ENCODE measurements at regions not wholly inside any gene's neighbourhood (a gene's known extent, or its start where the extent isn't known, plus 50 kb on each side); places are given as distances from the start of the nearest gene placed in this dataset.

DNA sequence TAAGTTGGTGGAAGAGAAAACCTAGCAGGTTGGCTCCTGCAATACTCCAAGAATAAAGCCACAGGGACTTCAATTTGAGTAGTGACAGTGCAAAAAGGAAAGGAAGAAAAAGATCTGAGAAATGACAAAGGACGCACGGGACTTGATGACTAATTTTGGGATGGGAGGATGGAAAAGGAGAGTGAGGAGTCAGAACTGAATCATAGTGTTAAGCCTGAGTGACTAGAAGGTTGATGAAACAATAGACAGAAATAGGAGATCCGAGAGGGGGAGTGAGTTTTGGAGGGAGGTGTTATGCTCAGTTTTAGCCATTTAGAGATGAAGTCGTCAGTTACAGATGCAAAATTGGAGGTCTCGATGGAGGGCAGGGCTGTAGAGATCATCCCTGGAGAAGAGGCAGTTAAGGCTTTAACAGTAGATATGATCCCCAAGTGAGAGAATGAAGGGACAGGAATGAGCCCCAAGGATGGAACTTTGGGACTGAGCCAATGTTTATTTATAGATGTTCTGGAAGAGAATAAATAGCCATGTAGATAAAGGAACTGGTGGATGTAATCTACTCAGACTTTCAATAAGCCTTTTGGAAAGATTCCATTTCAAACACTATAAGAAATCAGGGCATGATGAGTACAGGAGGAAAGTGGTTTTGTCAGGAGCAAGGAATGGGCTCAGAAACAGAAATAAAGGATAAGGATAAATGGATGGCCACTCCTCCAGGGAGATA, 108.9 kb upstream of the NCAM1 start:
- DNase-seq (ENCODE audit: low spot score): no peak

DNA sequence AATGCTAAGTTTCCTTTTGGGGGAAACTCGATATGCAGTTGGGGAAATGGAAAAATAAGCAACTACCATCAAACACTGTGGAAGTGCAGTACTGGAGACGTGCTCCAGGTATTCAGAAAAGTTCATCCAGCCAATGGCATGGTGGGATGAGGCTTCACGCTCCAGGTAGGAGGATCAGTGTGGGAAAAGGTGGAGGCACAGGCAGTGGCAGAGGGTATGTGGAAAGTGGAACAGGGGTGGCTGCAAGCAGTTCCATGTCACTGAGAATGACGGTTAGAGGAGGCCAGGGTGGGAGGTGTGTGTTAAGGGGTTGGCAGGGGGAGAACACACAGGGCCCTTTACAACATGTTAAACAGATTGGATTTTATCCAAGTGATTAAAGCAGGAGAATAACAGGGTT, 105.1 kb upstream of the NCAM1 start:
- DNase-seq (ENCODE audit: low spot score): no peak

DNA sequence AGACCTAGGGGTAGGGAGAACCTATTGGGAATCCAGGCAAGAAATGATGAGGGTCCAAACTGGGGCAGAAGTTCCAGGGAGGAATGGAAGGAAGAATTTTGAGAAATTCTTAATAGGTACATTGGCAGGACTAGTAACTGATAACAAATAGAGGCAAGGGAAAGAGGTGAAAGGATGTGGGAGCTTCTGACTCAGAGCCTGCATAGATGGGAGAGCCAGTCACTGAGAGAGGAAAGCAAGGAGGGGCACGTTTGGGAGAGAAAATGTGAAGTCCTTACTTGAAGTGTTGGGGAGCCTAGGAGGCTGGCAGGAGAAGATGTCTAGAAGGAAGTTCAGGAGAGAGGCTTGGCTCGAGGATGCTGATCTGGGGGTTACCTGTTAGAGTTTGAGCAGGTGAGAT, 104.6 kb upstream of the NCAM1 start:
- DNase-seq (ENCODE audit: low spot score): no peak

DNA sequence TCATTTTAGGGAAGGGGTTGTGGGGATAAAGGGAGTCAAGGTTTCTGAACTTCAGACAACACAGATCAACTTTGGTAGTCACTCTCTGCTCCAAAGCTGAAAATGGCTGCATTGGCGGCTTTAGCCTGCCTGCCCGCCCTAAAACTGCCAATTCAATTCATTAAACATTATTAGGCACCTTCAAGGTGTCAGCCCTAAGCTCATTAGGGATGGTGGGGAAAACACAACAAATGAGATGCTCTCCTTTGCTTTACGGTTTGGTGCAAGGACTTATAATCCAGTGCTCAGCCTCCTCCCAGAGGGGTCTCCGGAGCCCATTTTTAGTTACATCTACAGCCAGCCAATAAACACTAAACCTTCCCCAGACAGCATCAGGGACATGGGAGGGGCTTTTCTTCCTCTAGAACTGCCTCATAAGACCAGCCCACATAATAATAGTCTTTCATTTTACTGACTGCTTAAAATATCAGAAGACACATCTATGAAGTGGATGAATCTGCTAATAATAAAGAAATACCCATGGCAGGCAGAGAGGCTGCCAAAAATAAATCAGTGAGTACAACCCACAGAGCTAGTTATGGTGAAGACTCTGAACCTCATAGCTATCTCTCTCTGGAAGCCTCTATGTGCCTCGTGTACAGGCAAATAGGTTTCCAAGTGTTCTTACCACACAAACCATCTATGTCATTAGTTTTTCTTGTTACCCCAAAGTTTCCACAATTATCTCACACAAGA, 102.8 kb upstream of the NCAM1 start:
- DNase-seq (ENCODE audit: low spot score): no peak

DNA sequence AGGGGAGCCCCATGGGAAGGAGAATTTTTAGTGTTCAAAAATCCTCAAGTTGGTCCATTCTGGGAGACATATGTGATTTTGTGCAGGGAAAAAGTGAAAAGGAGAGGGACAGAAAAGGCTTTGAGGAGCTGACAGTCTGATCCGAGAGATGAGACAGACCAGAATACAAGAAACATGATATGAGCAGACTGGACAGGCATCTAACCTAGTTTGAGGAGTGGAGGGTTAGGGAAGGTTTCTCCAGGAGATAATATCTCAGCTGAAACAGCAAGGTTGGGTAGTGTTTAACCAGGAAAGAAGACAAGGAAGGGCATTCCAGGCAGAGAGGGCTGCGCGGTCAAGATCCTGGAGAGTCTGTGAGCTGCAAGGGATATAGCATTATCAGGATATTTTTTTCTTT, 101.4 kb upstream of the NCAM1 start:
- no peak for DNase-seq (ENCODE audit: low spot score)

DNA sequence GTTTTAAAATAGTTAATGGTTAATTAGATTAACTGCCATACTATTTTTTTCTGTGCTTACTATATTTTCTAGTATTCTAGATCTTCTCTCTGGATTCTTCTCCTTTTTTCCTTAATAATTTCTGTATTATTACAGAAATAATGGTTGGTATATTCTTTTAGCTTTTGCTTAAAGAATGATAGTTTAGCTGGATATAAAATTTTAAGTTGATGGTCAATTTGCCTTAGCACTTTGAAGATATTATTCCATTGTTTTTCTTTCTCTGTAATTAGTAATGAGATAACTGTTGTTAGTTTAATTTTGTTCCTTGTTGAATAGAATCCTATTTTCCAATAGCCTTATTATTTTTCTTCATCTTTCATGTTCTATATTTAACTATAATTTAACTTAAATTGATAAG, 99.9 kb upstream of the NCAM1 start:
- DNase-seq (ENCODE audit: low spot score): no peak

DNA sequence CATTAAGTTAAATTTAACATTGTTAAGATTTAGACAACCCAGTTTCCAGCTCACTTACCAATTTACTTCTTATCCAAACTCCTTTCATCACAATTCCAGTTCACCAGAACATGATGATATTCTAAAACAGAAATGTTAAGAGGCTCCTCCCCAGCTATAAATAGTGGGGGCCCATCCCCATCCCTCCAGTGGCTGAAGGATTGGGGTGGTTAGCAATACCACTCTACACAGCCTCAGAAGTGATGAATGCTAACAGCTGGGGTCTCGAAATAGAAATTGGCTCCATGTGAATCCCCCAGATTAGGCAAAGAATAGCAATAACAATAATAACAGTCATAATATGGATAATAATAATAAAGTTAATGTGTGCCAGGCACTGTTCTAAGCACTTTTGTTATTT, 97.9 kb upstream of the NCAM1 start:
- DNase-seq (ENCODE audit: low spot score): no peak

DNA sequence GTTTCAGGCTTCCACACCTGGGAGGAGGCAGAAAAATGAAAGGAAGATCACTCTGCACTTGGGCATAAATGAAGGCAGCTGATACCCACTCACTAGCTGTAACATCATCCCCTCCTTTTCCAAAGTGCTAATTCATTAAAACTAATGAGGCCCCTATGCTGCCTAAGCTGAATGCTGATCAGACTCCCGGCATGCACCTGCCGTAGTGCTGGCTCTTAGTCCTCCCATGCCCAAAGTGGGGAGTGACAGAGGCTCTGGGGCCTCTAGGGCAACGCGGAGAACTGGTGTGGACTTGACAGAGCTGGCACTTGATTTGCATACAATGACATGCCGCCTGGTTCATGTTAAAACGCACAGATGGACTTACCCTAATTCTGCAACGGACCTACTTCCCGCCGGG, 96.5 kb upstream of the NCAM1 start:
- DNase-seq (ENCODE audit: low spot score): no peak

DNA sequence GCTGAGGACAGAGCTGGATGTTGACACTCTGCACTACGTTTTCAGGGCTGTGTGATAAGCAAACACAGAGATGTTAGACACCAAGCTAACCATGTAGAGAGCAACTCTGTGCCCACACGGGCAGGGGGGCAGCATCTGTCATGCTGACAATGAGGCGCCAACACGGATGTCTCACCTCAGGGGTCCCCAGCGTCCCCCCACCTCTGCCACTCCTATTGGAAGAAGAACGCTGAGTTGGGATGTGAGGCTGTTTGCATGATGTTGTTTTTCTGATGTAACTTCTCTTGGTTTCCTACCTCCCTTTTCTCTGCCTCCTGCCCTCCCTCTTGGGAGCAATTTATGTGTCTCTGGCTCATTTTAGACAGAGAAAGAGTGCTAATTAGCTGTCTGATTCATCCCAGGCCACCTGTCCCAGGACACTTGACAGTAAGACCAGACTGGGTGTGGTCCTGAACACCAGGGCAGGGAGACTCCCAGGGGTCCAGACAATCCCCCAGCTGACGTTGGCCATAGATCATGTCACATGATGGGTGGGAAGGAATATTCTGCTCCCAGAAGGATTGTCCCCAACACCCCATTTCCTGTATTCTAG, 89.2 kb upstream of the NCAM1 start:
- DNase-seq (ENCODE audit: low spot score): no peak

DNA sequence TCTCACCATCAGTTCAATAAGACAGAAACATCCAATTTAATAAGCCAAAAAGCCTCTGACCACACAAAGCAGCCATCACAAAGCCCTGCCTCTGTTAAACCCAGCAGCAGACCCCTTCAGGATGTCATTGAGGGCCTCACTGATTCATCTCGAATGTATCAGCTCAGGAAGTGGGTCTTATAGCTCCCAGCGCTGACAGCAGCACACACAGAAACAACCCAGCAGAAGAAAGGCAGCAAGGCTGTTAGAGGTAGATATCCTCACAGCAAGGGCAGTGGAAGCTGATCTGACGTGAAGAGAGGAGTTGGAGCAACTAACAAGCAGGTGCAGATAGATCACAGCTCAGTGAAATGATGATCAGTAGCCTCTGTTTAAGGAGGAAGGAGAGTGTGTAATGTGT, 86.2 kb upstream of the NCAM1 start:
- no peak for DNase-seq (ENCODE audit: low spot score)

DNA sequence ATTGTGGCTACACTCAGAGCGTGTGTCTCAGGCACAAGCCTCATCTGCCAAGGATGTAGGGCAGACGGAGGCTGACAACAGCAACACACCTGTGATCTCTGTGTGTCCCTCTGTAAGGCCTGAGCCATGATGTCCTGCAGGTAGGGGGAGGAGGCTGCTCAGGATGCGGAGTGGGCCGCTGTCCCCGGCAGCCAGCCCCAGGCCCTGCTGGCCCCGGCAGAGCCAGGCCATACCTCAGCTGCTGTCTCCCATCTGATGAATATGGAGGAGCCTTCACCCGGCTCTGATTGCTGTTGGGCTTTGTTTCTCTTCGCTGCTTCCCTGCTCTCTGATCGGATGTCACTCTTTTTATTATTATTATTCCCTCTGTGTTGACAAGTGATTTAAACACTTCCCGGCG, 83.6 kb upstream of the NCAM1 start:
- DNase-seq (ENCODE audit: low spot score): no peak

DNA sequence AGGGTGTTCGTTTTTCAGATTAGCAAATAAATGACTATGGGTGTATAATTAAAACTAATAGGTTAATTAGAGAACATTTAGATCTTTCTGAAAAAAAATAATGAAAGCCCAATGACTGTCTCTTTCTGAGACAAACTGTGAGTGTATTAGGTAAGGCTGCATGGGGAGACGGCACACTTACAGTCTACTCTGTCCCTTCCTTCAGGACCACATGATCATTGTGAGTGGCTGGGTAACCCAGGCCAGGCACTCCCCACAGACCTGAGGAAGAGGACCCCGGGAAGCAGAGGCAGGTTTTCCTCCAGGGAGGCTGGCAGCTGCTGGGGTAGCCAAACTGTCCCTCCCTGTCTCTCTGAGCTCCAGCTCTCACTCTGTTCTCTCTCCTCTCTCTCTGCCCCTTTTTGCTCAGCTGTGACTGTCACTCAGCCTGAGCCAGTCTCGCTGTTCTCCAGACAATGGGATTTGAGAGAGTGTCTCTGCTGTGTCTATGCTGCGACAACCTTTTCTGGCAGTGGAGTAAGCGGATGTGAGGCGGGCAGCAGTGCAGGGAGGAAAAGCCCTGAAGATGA, 83.1 kb upstream of the NCAM1 start:
- DNase-seq (ENCODE audit: low spot score): no peak

DNA sequence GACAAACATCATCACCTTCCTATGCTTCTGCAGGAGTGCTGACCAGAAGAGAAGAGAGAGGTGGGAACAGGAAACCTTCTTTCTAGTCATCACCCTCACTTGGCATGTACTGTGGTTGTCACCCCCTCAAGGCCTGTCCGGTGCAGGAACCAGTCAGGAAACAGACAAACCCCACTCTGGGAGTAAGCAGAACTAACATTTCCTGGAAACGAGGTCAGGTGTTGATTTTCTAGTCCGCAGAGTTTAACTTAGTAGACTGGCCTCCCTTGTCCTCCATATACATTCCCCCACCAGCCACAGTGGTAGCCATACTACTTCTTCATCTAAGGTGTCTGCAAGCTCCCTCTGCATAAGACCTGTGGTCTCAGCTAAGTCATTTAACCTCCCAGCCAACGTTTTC, 80.7 kb upstream of the NCAM1 start:
- no peak for DNase-seq (ENCODE audit: low spot score)

DNA sequence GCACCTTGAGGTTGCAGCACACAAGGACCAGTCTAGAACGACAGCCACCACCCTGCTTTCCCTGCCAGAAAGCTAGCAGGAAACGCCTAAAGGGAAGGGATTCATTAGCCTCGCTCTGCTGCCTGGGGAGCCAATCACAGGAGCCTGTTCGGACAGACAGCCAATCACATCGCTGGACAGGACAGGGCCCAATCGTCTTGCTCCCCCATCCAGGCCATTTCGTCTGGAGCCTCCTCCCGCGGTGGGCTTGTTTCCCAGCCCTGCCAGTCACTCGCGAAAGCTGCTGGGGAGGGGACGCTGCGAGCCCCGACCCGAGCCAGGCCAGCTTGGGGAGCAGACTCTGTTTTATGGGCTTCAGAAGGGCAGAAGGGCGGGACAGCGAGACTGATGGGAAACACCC, 79.8 kb upstream of the NCAM1 start:
- peak; percentile 77 for DNase-seq (ENCODE audit: low spot score)

DNA sequence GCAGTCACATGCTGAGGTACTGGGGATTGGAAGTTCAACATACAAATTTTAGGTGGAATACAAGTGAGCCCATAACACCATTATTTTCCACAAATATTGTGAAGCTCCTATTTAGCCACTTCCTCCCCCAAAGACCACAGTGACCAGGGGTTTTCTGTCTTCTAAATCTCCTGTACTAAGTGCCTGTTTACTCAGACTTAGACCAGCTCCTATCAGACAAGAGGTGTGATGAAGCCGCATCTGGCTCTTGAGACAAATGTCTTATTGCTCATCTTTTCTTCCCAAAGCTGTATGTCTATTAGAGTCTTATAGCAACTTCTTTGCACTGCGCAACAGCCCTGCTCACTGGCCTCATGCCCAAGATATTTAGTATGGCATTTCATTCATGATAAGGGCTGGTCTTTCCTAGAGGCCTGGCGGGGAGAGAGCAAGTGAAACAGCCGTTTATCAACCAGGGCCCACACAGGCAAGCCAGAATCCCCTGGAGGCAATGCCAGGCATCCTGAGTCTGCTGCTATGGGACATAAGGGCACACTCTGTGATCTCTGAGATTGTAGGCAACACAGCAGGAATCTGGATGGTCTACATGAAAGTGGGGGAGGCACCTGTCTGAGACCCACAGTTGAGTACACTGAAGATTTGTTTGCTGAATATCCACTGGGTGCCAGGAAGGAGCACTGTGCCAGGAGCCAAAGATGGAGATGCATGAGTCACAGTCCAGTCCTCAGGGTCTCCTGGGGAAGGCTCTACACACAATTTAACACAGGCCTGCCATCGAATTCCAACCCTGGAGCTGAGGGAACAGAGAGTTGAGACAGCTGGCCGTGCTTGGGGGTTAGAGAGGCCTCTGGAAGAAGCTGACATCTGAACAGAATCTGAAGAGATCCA, 78.5 kb upstream of the NCAM1 start:
- DNase-seq (ENCODE audit: low spot score): no peak

DNA sequence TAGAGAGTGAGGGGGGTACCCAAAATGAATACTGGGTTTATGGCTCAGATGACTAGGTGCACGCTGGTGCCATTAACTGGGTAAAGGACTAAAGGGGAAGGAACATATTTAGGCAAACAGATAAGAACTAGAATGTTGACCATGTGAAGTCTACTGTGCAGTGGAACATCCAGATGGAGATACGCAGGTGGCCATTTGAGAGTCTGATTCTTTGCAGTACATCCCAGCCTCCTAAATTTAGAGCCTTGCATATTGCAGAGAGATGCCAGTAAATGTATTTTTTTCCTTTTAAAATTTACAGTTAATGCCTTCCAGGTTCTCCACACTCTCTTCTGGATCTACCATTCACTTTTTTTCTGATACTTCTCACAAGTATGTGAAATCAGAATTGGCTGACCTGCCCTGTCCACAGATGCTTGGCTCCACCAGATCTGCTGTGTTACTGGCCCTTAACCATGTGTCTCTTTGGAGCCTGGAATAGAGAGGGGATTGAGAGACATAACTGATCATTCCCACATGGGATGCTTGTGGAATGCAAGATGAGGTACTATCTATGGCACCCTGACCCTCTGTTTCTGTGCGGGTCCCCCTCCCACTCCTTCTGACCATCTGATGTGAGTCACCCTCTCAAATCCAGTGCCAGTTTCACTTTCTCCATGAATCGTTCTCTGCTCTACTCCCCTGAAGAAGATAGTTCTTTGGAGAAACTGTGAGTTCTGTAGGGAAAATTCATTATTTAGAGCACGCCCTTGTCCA, 77.0 kb upstream of the NCAM1 start:
- DNase-seq (ENCODE audit: low spot score): no peak

DNA sequence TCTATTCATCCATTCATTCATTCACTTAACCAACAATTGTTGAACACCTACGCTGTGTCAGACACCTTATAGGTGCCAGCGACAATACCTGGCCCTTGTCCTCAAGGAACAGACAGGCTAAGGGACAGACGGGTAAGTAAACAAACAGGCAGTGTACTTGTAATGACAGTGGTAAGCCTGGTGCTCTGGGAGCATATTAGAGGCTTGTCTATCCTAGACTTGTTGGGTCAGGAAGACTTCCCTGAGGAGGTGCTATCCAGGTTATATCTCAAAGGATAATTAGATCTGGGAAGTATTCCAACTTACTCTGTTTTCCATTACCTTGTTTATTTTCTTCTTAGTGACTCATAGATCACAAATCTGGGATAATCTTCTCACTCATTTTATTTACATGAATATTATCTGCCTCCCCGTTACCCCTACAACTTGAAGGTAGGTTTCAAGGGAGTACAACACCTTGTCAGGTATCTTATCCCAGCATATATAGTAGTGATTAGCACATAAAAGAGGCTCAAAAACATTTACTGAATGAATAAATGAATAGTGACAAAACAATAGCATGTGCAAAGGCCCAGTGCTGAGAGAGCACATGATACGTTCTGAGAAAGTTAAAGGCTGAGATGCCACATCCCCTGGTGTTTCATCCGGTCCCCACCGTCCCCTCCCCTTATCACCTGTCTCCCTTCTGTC, 75.3 kb upstream of the NCAM1 start:
- DNase-seq (ENCODE audit: low spot score): no peak

DNA sequence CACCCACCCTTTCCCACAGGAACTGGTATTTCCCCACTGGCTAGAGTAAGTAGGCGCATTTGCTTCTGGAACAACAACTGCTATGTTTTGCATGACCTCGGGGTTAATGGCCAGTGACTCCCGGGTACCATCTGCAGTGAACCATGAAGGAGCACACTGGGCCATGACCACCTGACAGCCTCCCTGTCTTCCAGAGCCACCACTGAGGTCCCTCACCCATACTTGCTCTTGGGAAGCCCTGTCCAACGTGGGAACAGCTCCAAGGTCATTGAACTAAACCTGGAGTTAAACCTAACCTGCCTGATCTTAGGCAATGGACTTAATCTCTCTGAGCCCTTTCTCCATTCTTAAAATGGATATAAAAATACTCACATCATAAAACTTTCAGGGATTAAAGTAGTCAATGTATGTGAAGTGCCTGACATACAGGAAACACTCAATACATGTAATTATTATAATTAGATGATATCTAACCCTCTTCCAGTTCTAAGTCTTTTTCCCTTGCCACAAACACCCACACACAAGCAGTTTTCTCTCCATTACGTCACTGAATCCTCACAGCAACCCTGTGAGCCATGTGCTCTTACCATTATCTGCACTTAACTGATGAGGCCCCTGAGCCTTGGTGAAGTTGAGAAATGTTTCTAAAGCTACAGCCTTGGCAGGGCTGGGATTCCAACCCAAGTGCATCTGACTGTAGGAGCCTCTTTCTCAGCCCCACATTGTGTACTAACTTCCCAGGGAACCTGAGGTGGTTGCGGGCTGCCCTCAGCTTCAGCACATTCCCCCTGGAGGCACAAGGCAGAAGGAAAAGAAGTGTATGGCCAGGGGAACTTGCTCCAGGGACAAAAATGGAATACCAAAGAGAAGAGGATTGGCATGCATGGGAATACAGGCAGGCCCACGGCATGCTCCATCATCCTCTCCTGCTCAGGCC, 74.5 kb upstream of the NCAM1 start:
- no peak for DNase-seq (ENCODE audit: low spot score)

DNA sequence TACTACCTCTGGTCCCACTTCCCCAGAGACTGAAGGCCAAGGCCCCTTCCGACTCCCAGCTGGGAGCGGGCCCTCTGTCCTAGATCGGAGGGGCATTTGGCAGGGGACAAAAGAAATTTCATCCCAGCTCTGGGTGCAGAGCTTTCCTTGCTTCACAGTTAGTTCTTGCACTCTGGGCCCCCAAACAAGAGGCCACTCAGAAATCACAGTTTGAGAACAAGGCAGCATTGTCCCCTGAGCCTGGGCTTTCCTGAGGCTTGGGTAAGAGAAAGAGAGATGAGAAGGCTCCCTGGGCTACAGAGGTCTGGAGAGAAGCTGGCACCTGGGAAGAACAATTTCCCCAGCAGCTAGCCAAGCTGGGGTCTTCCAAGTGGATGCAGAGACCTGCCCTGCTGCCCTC, 71.8 kb upstream of the NCAM1 start:
- DNase-seq (ENCODE audit: low spot score): no peak

Data from ureter (tissue), 1 donor.